ENCODE measurements at regions not wholly inside any gene's neighbourhood (a gene's known extent, or its start where the extent isn't known, plus 50 kb on each side); places are given as distances from the start of the nearest gene placed in this dataset.

DNA sequence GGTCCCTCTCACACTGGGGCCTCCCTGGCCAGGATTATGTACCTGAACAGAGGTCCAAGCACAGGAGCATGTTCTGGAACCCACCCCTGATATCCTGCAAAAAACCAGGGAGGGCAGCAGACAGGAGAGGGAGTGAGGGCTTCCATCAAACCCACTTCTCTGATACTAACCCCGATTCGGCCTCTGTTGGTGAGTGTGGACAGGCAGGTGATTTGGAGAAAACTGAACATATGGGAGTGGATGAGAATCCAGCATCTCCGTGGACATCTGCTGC, 215.3 kb downstream of the MATN1 start:
- no peaks in the 10 kb centered on the region for H3K9me3 ChIP-seq
- H3K27ac ChIP-seq: no peak overlapping the region
- no peaks in the 10 kb centered on the region for H3K36me3 ChIP-seq
- no peaks in the 10 kb centered on the region for H3K27me3 ChIP-seq
- H3K4me3 ChIP-seq (ENCODE audit: low read depth in 1 of 2, low read length in 1 of 2): no peak overlapping the region
- H3K4me1 ChIP-seq (ENCODE audit: control insufficient read depth in 1 of 2, insufficient read depth in 1 of 2, low read depth in 1 of 2, low read length in 1 of 2): no peaks in the 10 kb centered on the region
- TF ChIP-seq, protein P1, sequence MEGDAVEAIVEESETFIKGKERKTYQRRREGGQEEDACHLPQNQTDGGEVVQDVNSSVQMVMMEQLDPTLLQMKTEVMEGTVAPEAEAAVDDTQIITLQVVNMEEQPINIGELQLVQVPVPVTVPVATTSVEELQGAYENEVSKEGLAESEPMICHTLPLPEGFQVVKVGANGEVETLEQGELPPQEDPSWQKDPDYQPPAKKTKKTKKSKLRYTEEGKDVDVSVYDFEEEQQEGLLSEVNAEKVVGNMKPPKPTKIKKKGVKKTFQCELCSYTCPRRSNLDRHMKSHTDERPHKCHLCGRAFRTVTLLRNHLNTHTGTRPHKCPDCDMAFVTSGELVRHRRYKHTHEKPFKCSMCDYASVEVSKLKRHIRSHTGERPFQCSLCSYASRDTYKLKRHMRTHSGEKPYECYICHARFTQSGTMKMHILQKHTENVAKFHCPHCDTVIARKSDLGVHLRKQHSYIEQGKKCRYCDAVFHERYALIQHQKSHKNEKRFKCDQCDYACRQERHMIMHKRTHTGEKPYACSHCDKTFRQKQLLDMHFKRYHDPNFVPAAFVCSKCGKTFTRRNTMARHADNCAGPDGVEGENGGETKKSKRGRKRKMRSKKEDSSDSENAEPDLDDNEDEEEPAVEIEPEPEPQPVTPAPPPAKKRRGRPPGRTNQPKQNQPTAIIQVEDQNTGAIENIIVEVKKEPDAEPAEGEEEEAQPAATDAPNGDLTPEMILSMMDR (IDR thresholded peaks at IDR 0.05): no peak

- no peaks in the 10 kb centered on the region for H3K36me3 ChIP-seq
- H3K27ac ChIP-seq: no peak overlapping the region
- no peak overlapping the region for H3K4me3 ChIP-seq (ENCODE audit: low read depth in 1 of 2, low read length in 1 of 2)
- no peaks in the 10 kb centered on the region for H3K27me3 ChIP-seq
- no peaks in the 10 kb centered on the region for H3K9me3 ChIP-seq
- H3K4me1 ChIP-seq (ENCODE audit: control insufficient read depth in 1 of 2, insufficient read depth in 1 of 2, low read depth in 1 of 2, low read length in 1 of 2): no peaks in the 10 kb centered on the region
- TF ChIP-seq, protein P1 (IDR thresholded peaks at IDR 0.05): no peak
These were observed 215.8 kb downstream of the MATN1 start for GRCh38 chr1:30507401-30508174.

- no peaks in the 10 kb centered on the region for H3K9me3 ChIP-seq
- no peaks in the 10 kb centered on the region for H3K27me3 ChIP-seq
- H3K4me3 ChIP-seq (ENCODE audit: low read depth in 1 of 2, low read length in 1 of 2): no peak overlapping the region
- no peaks in the 10 kb centered on the region for H3K36me3 ChIP-seq
- no peaks in the 10 kb centered on the region for H3K4me1 ChIP-seq (ENCODE audit: control insufficient read depth in 1 of 2, insufficient read depth in 1 of 2, low read depth in 1 of 2, low read length in 1 of 2)
- TF ChIP-seq, protein P1 (IDR thresholded peaks at IDR 0.05): no peak
- no peak overlapping the region for H3K27ac ChIP-seq
These were observed 216.4 kb downstream of the MATN1 start for GRCh38 chr1:30507016-30507312.

DNA sequence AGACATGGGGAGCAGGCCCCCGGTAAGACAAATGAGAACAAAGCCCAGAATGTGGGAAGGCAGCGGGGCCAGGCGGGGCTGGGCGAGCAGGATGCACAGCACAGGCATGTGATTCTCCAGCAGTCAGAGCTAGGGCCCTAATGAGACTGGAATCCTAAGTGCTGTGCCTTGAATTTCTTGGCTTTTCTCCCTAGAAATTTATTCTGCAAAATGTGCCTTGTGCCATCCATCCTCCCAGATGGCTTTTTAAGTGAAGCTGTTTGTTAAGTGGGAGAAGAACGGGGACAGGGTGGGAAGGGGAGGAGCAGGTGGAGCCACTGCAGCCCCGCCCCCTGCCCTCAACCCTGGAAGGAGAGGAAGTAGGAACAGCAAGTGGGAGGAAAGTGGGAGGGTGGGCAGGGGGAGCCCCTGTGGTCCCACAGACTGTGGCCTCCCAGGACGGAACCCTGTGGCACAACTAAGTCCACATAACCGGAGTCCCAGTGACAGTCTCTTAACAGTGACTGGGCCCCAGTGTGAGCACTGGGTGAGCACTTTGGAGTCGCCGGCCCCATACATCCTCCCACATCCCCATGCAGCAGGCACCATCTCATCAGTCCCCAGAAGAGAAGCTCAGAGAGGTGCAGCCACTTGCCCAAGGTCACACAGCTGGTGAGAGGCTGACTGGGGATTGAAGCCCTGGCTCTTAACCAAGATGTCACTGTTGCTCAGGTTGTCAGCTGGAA, 216.9 kb downstream of the MATN1 start:
- Histone ChIP-seq H3K4me3 (ENCODE audit: low read depth in 1 of 2, low read length in 1 of 2) (no peak overlapping the region), H3K4me1 (ENCODE audit: control insufficient read depth in 1 of 2, insufficient read depth in 1 of 2, low read depth in 1 of 2, low read length in 1 of 2) (no peaks in the 10 kb centered on the region), H3K36me3 (no peaks in the 10 kb centered on the region), H3K27ac (no peak overlapping the region), H3K9me3 (no peaks in the 10 kb centered on the region), H3K27me3 (no peaks in the 10 kb centered on the region)
- TF ChIP-seq, protein P1 (IDR thresholded peaks at IDR 0.05): no peak

GRCh38 chr1:30505853-30506252, 217.5 kb downstream of the MATN1 start:
- TF ChIP-seq, protein P1 (IDR thresholded peaks at IDR 0.05): no peak
- Histone ChIP-seq H3K36me3 (no peaks in the 10 kb centered on the region), H3K9me3 (no peaks in the 10 kb centered on the region), H3K27ac (no peak overlapping the region), H3K27me3 (no peaks in the 10 kb centered on the region), H3K4me3 (ENCODE audit: low read depth in 1 of 2, low read length in 1 of 2) (no peak overlapping the region), H3K4me1 (ENCODE audit: control insufficient read depth in 1 of 2, insufficient read depth in 1 of 2, low read depth in 1 of 2, low read length in 1 of 2) (no peaks in the 10 kb centered on the region)
